HCT116 (cell line): ENCODE measurements at regions not wholly inside any gene's neighbourhood (a gene's known extent, or its start where the extent isn't known, plus 50 kb on each side); places are given as distances from the start of the nearest gene placed in this dataset.

Source experiments
- ATAC-seq: fragments of 200-7000 bp; cut with Tn5 transposase; 2 replicates; pipeline ENCODE4 v1.9.1; 2020; ENCODE audit warnings: mild to moderate bottlenecking, moderate library complexity
- BruUV-seq: library from RNA; stranded (reverse); fragments of 400-500 nt; replicated peaks from 2 replicates; lab custom pipeline; 2021; lab: Mats Ljungman, UMichigan
- CTCF ChIA-PET: fragments of 300-600 bp; sonication (Branson Sonifier 250); formaldehyde crosslinking; loops from one replicate; lab custom pipeline; 2021; ENCODE audit warnings: antibody characterized with exemption; lab: Charles Lee
- POLR2A ChIA-PET: fragments of 300-600, 350-600 bp; sonication (Branson Sonifier 250); formaldehyde crosslinking; loops from one replicate; lab custom pipeline; 2021; ENCODE audit warnings: antibody characterized with exemption; lab: Charles Lee
- RAD21 ChIA-PET, 2 experiments: fragments of 300-600 bp; sonication (Branson Sonifier 250); formaldehyde crosslinking; loops; one replicate each; lab custom pipeline; 2023; ENCODE audit warnings: low total read pairs in 2 of 2; ENCODE audit not compliant: uncharacterized antibody in 2 of 2, unreplicated experiment in 2 of 2, low non-redundant PET in 1 of 2; lab: Charles Lee
- DNase-seq: peaks from one replicate; pipeline ENCODE4 v3.0.0-alpha.2; 2010; ENCODE audit warnings: low read depth, low spot score
- H2AFZ ChIP-seq: fragments of 200-600 bp; shearing (Covaris generic), sonication (generic); 2 replicates; pipeline ENCODE4 v1.6.1; 2017; ENCODE audit warnings: low read depth, mixed run types, mixed read lengths, antibody characterized with exemption, low read length; ENCODE audit not compliant: poor library complexity, severe bottlenecking
- H3K27ac ChIP-seq: 2 replicates; pipeline ENCODE4 v1.5.1; 2012; ENCODE audit warnings: low read depth, low read length
- H3K27me3 ChIP-seq: fragments of 200-600 bp; sonication (generic); 2 replicates; pipeline ENCODE4 v1.6.1; 2016; ENCODE audit warnings: mixed run types, low read length, mixed read lengths; ENCODE audit not compliant: insufficient read depth
- H3K36me3 ChIP-seq, 2 experiments: fragments of 200-500 bp in 1 of 2; fragments of 200-600 bp in 1 of 2; sonication (Bioruptor generic) in 1 of 2; sonication (generic) in 1 of 2; 2 replicates each; pipeline versions ENCODE4 v1.5.1 to v1.6.1; 2014 to 2016; ENCODE audit warnings: low read length in 2 of 2, inconsistent platforms in 1 of 2, mixed read lengths in 1 of 2, mixed run types in 1 of 2; ENCODE audit not compliant: insufficient read depth in 2 of 2, control insufficient read depth in 1 of 2
- H3K4me1 ChIP-seq, 2 experiments: fragments of 200-600 bp in 1 of 2; sonication (generic) in 1 of 2; 2 replicates each; pipeline versions ENCODE4 v1.5.1 to v1.6.1; 2012 to 2017; ENCODE audit warnings: low read length in 2 of 2, inconsistent platforms in 1 of 2, mild to moderate bottlenecking in 1 of 2, mixed read lengths in 1 of 2, mixed run types in 1 of 2, moderate library complexity in 1 of 2; ENCODE audit not compliant: insufficient read depth in 2 of 2, control insufficient read depth in 1 of 2
- H3K4me2 ChIP-seq: fragments of 200-600 bp; sonication (generic); 2 replicates; pipeline ENCODE4 v1.6.1; 2017; ENCODE audit warnings: mixed run types, low read length, mixed read lengths
- H3K4me3 ChIP-seq, 2 experiments: fragments of 200-600 bp in 1 of 2; sonication (generic) in 1 of 2; replicated peaks in 1 of 2; 2 replicates each; pipeline ENCODE4 v1.5.1; 2011 to 2016; ENCODE audit warnings: low read length in 2 of 2, control low read depth in 1 of 2, low read depth in 1 of 2, mild to moderate bottlenecking in 1 of 2, mixed read lengths in 1 of 2, mixed run types in 1 of 2
- H3K79me2 ChIP-seq: fragments of 200-600 bp; sonication (generic); 2 replicates; pipeline ENCODE4 v1.6.1; 2017; ENCODE audit warnings: mild to moderate bottlenecking, mixed run types, low read length, moderate library complexity, mixed read lengths; ENCODE audit not compliant: insufficient read depth
- H3K9ac ChIP-seq: fragments of 200-600 bp; sonication (generic); 2 replicates; pipeline ENCODE4 v1.6.1; 2016; ENCODE audit warnings: low read length, mixed read lengths
- H3K9me2 ChIP-seq: fragments of 200-600 bp; sonication (generic), shearing (Covaris generic); 2 replicates; pipeline ENCODE4 v1.6.1; 2017; ENCODE audit warnings: mixed run types, mild to moderate bottlenecking, moderate library complexity; ENCODE audit not compliant: insufficient read depth
- H3K9me3 ChIP-seq, 2 experiments: fragments of 200-500 bp in 1 of 2; fragments of 200-600 bp in 1 of 2; sonication (Bioruptor generic) in 1 of 2; sonication (generic) in 1 of 2; 2 replicates each; pipeline ENCODE4 v1.6.1; 2014 to 2017; ENCODE audit warnings: low read length in 2 of 2, mixed read lengths in 2 of 2, inconsistent platforms in 1 of 2, low read depth in 1 of 2, mild to moderate bottlenecking in 1 of 2, mixed run types in 1 of 2, moderate library complexity in 1 of 2; ENCODE audit not compliant: control insufficient read depth in 1 of 2, insufficient read depth in 1 of 2
- H4K20me1 ChIP-seq: fragments of 200-600 bp; sonication (generic), shearing (Covaris generic); 2 replicates; pipeline ENCODE4 v1.6.1; 2017; ENCODE audit warnings: mixed run types, mild to moderate bottlenecking, moderate library complexity; ENCODE audit not compliant: insufficient read depth
- ATF3 ChIP-seq: IDR thresholded peaks from 2 replicates; pipeline ENCODE4 v1.6.1; 2012
- CEBPB ChIP-seq: IDR thresholded peaks from 2 replicates; pipeline ENCODE4 v1.6.1; 2012; ENCODE audit warnings: low read depth
- EZH2 ChIP-seq: fragments of 200-600 bp; sonication (generic); IDR thresholded peaks from 2 replicates; pipeline ENCODE4 v1.6.1; 2017; ENCODE audit warnings: antibody characterized with exemption, mixed run types
- EZH2phosphoT487 ChIP-seq: fragments of 200-600 bp; IDR thresholded peaks from 2 replicates; pipeline ENCODE4 v1.6.1; 2018; ENCODE audit warnings: antibody characterized with exemption, borderline replicate concordance
- FOSL1 ChIP-seq: IDR thresholded peaks from 2 replicates; pipeline ENCODE4 v1.6.1; 2012; ENCODE audit warnings: low read depth
- JUND ChIP-seq: IDR thresholded peaks from 2 replicates; pipeline ENCODE4 v1.6.1; 2012
- MAX ChIP-seq: IDR thresholded peaks from 2 replicates; pipeline ENCODE4 v1.6.1; 2012
- SP1 ChIP-seq: IDR thresholded peaks from 2 replicates; pipeline ENCODE4 v1.6.1; 2012; ENCODE audit warnings: low read depth
- SRF ChIP-seq: IDR thresholded peaks from 2 replicates; pipeline ENCODE4 v1.6.1; 2012; ENCODE audit warnings: low read depth
- YY1 ChIP-seq: IDR thresholded peaks from 2 replicates; pipeline ENCODE4 v1.6.1; 2011; ENCODE audit warnings: low read length, low read depth, moderate library complexity, mild to moderate bottlenecking; ENCODE audit not compliant: insufficient replicate concordance; ENCODE audit errors: extremely low read depth
- ZFX ChIP-seq: fragments of 450-650 bp; IDR thresholded peaks from 2 replicates; pipeline ENCODE4 v1.6.1; 2017
- intact Hi-C: fragments of 100-400 bp; cut with micrococcal nuclease; formaldehyde crosslinking; loops from 2 replicates; pipeline ENCODE4 v1.10.0; 2022
- TF ChIP-seq, protein P1 (sequence below): IDR thresholded peaks from 2 replicates; pipeline ENCODE4 v1.6.1; 2012; ENCODE audit warnings: low read depth
- TF ChIP-seq, protein P2 (sequence below), 3 experiments: fragments of 200-600 bp in 1 of 3; sonication (generic) in 1 of 3; IDR thresholded peaks in 2 of 3; conservative IDR thresholded peaks in 1 of 3; 2 replicates each; pipeline ENCODE4 v1.5.1; 2012 to 2017; ENCODE audit warnings: low read depth in 2 of 3, low read length in 2 of 3, antibody characterized with exemption in 1 of 3, borderline replicate concordance in 1 of 3, control low read depth in 1 of 3, mild to moderate bottlenecking in 1 of 3, mixed read lengths in 1 of 3, mixed run types in 1 of 3, moderate library complexity in 1 of 3; ENCODE audit not compliant: insufficient read depth in 1 of 3

DNA sequence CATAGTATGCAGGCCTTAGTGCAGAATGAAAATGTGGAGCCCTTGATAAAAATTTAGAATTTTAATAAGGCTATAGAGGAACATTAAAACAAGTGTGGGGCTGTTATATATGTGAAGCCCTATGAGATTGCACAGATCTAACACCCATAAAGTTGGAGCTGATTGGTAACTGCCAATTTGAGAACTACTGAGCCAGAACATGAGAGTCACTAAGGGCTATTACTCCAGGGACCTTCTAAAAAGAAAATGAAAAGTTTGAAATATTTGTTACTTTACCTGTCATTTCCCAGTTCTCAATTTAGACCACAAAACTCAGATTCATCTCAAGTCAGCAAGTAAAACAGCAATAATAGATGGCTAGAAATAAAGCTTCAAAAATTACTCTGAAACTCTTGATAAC lies 898.6 kb downstream of the TLE1 start (continued):
- no peak for TF ChIP-seq CEBPB
- TF ChIP-seq ZFX, result no peak
- no peak for TF ChIP-seq ATF3
- no peak for TF ChIP-seq SRF
- TF ChIP-seq, all 23 proteins: peak for 0

DNA sequence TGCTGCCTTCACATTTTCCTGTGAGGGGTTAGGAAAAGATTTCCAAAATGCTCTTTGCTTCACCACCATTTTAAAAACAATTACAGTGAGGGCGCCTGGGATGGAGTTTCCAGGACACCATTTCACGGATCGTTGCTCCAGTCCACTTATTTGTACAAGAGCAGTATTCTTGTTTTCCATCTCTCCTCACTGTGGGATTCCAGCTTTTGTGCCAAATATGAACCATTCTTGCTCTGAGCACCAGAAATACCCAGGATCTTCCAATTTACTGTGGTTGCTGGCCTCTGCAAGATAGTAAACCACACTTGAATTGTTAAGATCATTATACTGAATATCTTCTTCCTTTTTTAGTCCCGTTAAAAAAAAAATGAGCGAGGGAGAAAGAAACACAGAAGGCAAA lies 899.5 kb downstream of the TLE1 start:
- Histone ChIP-seq H4K20me1 (no peaks in the 10 kb centered on the region), H3K79me2 (no peaks in the 10 kb centered on the region), H3K9me2 (no peaks in the 10 kb centered on the region), H3K9me3 (peaks cover 6 to 12% of the 10 kb centered on the region in 2 experiments; a peak in 2 of 4 replicates), H3K27me3 (no peaks in the 10 kb centered on the region), H3K4me1 (no peaks in the 10 kb centered on the region), H3K36me3 (no peaks in the 10 kb centered on the region), H3K27ac (no peak overlapping the region), H3K4me2 (no peak overlapping the region), H3K4me3 (no peak overlapping the region), H3K9ac (no peak overlapping the region), H2AFZ (no peak overlapping the region)
- ATAC-seq (no peak), DNase-seq (no peak)
- intact Hi-C loops, result no loop called here
- RAD21 ChIA-PET, result no interaction called here
- TF ChIP-seq SP1 (no peak), JUND (no peak), EZH2 (no peak), FOSL1 (no peak), YY1 (no peak), MAX (no peak), EZH2phosphoT487 (no peak)
- TF ChIP-seq, protein P1, sequence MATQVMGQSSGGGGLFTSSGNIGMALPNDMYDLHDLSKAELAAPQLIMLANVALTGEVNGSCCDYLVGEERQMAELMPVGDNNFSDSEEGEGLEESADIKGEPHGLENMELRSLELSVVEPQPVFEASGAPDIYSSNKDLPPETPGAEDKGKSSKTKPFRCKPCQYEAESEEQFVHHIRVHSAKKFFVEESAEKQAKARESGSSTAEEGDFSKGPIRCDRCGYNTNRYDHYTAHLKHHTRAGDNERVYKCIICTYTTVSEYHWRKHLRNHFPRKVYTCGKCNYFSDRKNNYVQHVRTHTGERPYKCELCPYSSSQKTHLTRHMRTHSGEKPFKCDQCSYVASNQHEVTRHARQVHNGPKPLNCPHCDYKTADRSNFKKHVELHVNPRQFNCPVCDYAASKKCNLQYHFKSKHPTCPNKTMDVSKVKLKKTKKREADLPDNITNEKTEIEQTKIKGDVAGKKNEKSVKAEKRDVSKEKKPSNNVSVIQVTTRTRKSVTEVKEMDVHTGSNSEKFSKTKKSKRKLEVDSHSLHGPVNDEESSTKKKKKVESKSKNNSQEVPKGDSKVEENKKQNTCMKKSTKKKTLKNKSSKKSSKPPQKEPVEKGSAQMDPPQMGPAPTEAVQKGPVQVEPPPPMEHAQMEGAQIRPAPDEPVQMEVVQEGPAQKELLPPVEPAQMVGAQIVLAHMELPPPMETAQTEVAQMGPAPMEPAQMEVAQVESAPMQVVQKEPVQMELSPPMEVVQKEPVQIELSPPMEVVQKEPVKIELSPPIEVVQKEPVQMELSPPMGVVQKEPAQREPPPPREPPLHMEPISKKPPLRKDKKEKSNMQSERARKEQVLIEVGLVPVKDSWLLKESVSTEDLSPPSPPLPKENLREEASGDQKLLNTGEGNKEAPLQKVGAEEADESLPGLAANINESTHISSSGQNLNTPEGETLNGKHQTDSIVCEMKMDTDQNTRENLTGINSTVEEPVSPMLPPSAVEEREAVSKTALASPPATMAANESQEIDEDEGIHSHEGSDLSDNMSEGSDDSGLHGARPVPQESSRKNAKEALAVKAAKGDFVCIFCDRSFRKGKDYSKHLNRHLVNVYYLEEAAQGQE, result no peak
- TF ChIP-seq, protein P2, sequence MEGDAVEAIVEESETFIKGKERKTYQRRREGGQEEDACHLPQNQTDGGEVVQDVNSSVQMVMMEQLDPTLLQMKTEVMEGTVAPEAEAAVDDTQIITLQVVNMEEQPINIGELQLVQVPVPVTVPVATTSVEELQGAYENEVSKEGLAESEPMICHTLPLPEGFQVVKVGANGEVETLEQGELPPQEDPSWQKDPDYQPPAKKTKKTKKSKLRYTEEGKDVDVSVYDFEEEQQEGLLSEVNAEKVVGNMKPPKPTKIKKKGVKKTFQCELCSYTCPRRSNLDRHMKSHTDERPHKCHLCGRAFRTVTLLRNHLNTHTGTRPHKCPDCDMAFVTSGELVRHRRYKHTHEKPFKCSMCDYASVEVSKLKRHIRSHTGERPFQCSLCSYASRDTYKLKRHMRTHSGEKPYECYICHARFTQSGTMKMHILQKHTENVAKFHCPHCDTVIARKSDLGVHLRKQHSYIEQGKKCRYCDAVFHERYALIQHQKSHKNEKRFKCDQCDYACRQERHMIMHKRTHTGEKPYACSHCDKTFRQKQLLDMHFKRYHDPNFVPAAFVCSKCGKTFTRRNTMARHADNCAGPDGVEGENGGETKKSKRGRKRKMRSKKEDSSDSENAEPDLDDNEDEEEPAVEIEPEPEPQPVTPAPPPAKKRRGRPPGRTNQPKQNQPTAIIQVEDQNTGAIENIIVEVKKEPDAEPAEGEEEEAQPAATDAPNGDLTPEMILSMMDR (IDR thresholded peaks at IDR 0.05 in 2 of 3, conservative IDR thresholded peaks at IDR 0.05 in 1 of 3; ENCODE audit: borderline replicate concordance in 1 of 3, insufficient read depth in 1 of 3, low read depth in 2 of 3, low read length in 2 of 3), result no peak
- POLR2A ChIA-PET, result no interaction called here
- CTCF ChIA-PET, result no interaction called here
- BruUV-seq, result no TSS peak
